K562 (cell line): ENCODE measurements at regions not wholly inside any gene's neighbourhood (a gene's known extent, or its start where the extent isn't known, plus 50 kb on each side); places are given as distances from the start of the nearest gene placed in this dataset.

Experiments used
- ATAC-seq: fragments of 200-7000 bp; cut with Tn5 transposase; 3 replicates; pipeline ENCODE4 v1.9.1; 2020; ENCODE audit warnings: moderate library complexity
- BruUV-seq: library from RNA; stranded (reverse); fragments of 400-500 nt; replicated peaks from 2 replicates; lab custom pipeline; 2021; lab: Mats Ljungman, UMichigan
- CTCF ChIA-PET: fragments of 300-600 bp; formaldehyde crosslinking; extraction: SDS; loops from one replicate; lab custom pipeline; 2021; ENCODE audit warnings: low intra/inter-chr PET ratio; lab: Yijun Ruan, JAX
- POLR2A ChIA-PET: fragments of 300-600, 350-650 bp; sonication (Branson Sonifier 250); formaldehyde crosslinking; extraction: SDS; loops from one replicate; lab custom pipeline; 2021; ENCODE audit warnings: antibody characterized with exemption, inconsistent platforms; lab: Yijun Ruan, JAX
- DNase-seq, 4 experiments: peaks; one replicate each; pipeline versions ENCODE4 v3.0.0 to v3.0.0-alpha.2; 2011 to 2018; ENCODE audit warnings: low spot score in 3 of 4, mixed read lengths in 3 of 4; ENCODE audit errors: extremely low read depth in 1 of 4
- FAIRE-seq: peaks from 2 replicates; lab custom pipeline; 2011; peaks lifted over from hg19 to GRCh38; lab: Jason Lieb, UNC
- H2AFZ ChIP-seq: 2 replicates; pipeline ENCODE4 v1.6.0; 2011; ENCODE audit warnings: low read depth, low read length, control low read depth, inconsistent platforms
- H3K27ac ChIP-seq: fragments of 200-600 bp; 3 replicates; pipeline ENCODE4 v1.8.0; 2011; ENCODE audit warnings: low read depth, mild to moderate bottlenecking, control low read depth, inconsistent platforms, low read length, moderate library complexity, mixed read lengths; ENCODE audit errors: extremely low read depth
- H3K27me3 ChIP-seq, 2 experiments: fragments of 300-600 bp in 1 of 2; 2 replicates in 1 of 2; 3 replicates in 1 of 2; pipeline versions ENCODE4 v1.6.0 to v1.8.0; 2011; ENCODE audit warnings: inconsistent platforms in 2 of 2, low read length in 2 of 2, mild to moderate bottlenecking in 1 of 2, mixed read lengths in 1 of 2, moderate library complexity in 1 of 2; ENCODE audit not compliant: control insufficient read depth in 2 of 2, insufficient read depth in 2 of 2
- H3K36me3 ChIP-seq: fragments of 300-600 bp; 3 replicates; pipeline ENCODE4 v1.8.0; 2011; ENCODE audit warnings: mild to moderate bottlenecking, low read length, inconsistent platforms; ENCODE audit not compliant: control insufficient read depth, insufficient read depth
- H3K4me1 ChIP-seq, 2 experiments: fragments of 200-600 bp in 1 of 2; replicated peaks in 1 of 2; 2 replicates in 1 of 2; 3 replicates in 1 of 2; pipeline versions ENCODE4 v1.5.1 to v1.8.0; 2011; ENCODE audit warnings: inconsistent platforms in 2 of 2, low read length in 2 of 2, mild to moderate bottlenecking in 1 of 2, mixed read lengths in 1 of 2, moderate library complexity in 1 of 2; ENCODE audit not compliant: control insufficient read depth in 2 of 2, insufficient read depth in 2 of 2
- H3K4me2 ChIP-seq: 2 replicates; pipeline ENCODE4 v1.6.1; 2011; ENCODE audit warnings: low read length, control low read depth, inconsistent platforms, mixed read lengths; ENCODE audit not compliant: insufficient read depth
- H3K4me3 ChIP-seq: fragments of 200-600 bp; sonication (generic), shearing (Covaris generic); 2 replicates; pipeline ENCODE4 v1.5.1; 2016; ENCODE audit warnings: control low read depth, inconsistent platforms
- H3K79me2 ChIP-seq: fragments of 200-600 bp; 3 replicates; pipeline ENCODE4 v1.8.0; 2011; ENCODE audit warnings: low read length, inconsistent platforms; ENCODE audit not compliant: control insufficient read depth, insufficient read depth
- H3K9ac ChIP-seq, 2 experiments: 2 replicates each; pipeline versions ENCODE4 v1.6.0 to v1.6.1; 2011; ENCODE audit warnings: low read depth in 2 of 2, low read length in 2 of 2, control low read depth in 1 of 2, inconsistent platforms in 1 of 2, mild to moderate bottlenecking in 1 of 2, mixed read lengths in 1 of 2; ENCODE audit not compliant: insufficient read depth in 1 of 2
- H3K9me1 ChIP-seq: one replicate; pipeline ENCODE4 v1.6.0; 2011; ENCODE audit warnings: inconsistent platforms, mild to moderate bottlenecking, low read length, moderate library complexity; ENCODE audit not compliant: control insufficient read depth, insufficient read depth
- H3K9me3 ChIP-seq: replicated peaks from 2 replicates; pipeline ENCODE4 v1.5.1; 2011; ENCODE audit warnings: low read depth, low read length, inconsistent platforms; ENCODE audit not compliant: control insufficient read depth, insufficient read depth
- H4K20me1 ChIP-seq: replicated peaks from 2 replicates; pipeline ENCODE4 v1.6.1; 2011; ENCODE audit warnings: low read length, inconsistent platforms, mixed read lengths; ENCODE audit not compliant: control insufficient read depth, insufficient read depth
- HCFC1 ChIP-seq: IDR thresholded peaks from 2 replicates; pipeline ENCODE4 v1.6.1; 2012; ENCODE audit warnings: low read depth, low read length, improper control_type of control experiment
- MXD1 ChIP-seq: fragments of 250-450 bp; sonication (Bioruptor Pico); IDR thresholded peaks from 2 replicates; pipeline ENCODE4 v1.8.0; 2021; ENCODE audit warnings: borderline replicate concordance, mild to moderate bottlenecking, moderate library complexity; ENCODE audit not compliant: poor library complexity, severe bottlenecking
- STAT6 ChIP-seq: sonication (generic); formaldehyde crosslinking; IDR thresholded peaks from 2 replicates; pipeline ENCODE4 v1.8.1; 2023; ENCODE audit warnings: mild to moderate bottlenecking, missing genetic modification reagents
- ZNF280B ChIP-seq: fragments of 250-450 bp; sonication (Bioruptor Pico); IDR thresholded peaks from 2 replicates; pipeline ENCODE4 v1.5.1; 2021; ENCODE audit warnings: mild to moderate bottlenecking
- WGBS: fragments of 100-300 bp; shearing (Covaris generic); methylation state at CpG from one replicate; pipeline ENCODE4 v1.1.6; 2016; ENCODE audit warnings: low coverage, mixed read lengths; ENCODE audit not compliant: insufficient coverage; ENCODE audit errors: missing lambda C conversion rate; 5-methylcytosine and 5-hydroxymethylcytosine counted together
- in situ Hi-C: fragments of 300-500 bp; cut with MboI; formaldehyde crosslinking; loops from 4 replicates; pipeline ENCODE4 v1.15.0; 2018; ENCODE audit warnings: inconsistent platforms, mixed read lengths
- intact Hi-C: fragments of 100-400 bp; cut with micrococcal nuclease; formaldehyde crosslinking; loops from 2 replicates; pipeline ENCODE4 v1.14.2; 2022

- no peak for TF ChIP-seq STAT6
Observed at GRCh38 chr4:181661090-181661489, 582.1 kb upstream of the TENM3 start (continued).

- no peaks in the 10 kb centered on the region for H3K4me1 ChIP-seq
- in situ Hi-C loops: no loop called here
- no peak overlapping the region for H2AFZ ChIP-seq
- H3K9ac ChIP-seq: no peak overlapping the region
- H3K9me3 ChIP-seq: no peaks in the 10 kb centered on the region
- H3K27me3 ChIP-seq: no peaks in the 10 kb centered on the region
- FAIRE-seq: no peak
- no peak overlapping the region for H3K27ac ChIP-seq
- no peak for ATAC-seq
- no peaks in the 10 kb centered on the region for H4K20me1 ChIP-seq
- no peaks in the 10 kb centered on the region for H3K9me1 ChIP-seq
- ChIA-PET POLR2A (no interaction called here), CTCF (no interaction called here)
- DNase-seq: no peak
- no peak overlapping the region for H3K4me2 ChIP-seq
- BruUV-seq: no TSS peak
- no peaks in the 10 kb centered on the region for H3K36me3 ChIP-seq
- WGBS: 3% methylated on average over 2 of the region's 2 CpGs
- TF ChIP-seq HCFC1 (no peak), ZNF280B (CRISPR knock-in tag) (no peak), MXD1 (CRISPR knock-in tag) (no peak)
- TF ChIP-seq, all 486 proteins: peak for 0
- H3K4me3 ChIP-seq: no peak overlapping the region
- intact Hi-C loops: no loop called here
- no peaks in the 10 kb centered on the region for H3K79me2 ChIP-seq
Observed at GRCh38 chr4:181661923-181662322, 581.3 kb upstream of the TENM3 start.
